GM18505 (cell line): ENCODE measurements at regions not wholly inside any gene's neighbourhood (a gene's known extent, or its start where the extent isn't known, plus 50 kb on each side); places are given as distances from the start of the nearest gene placed in this dataset.
"Not testable (repeated sequence)": the region's sequence is repeated elsewhere in the genome, so short reads cannot be mapped to it uniquely, and the experiment has no call there.

ENCODE experiments used
- ATAC-seq: cut with Tn5 transposase; IDR thresholded peaks from one replicate; pipeline ENCODE4 v1.9.1; 2021; ENCODE audit not compliant: unreplicated experiment
- POLR2A ChIP-seq: IDR thresholded peaks from 4 replicates; pipeline ENCODE4 v1.6.1; 2011; ENCODE audit warnings: borderline replicate concordance; ENCODE audit not compliant: insufficient read depth, insufficient read length; ENCODE audit errors: extremely low read depth

- TF ChIP-seq POLR2A: no peak
- ATAC-seq: no peak
Measured at GRCh38 chr4:132737344-132737743, 411.8 kb upstream of the PCDH10 start.

GRCh38 chr4:132759199-132759780 is 389.8 kb upstream of the PCDH10 start:
- TF ChIP-seq POLR2A: no peak
- ATAC-seq: no peak

- no peak for ATAC-seq
Measured at GRCh38 chr4:132763465-132763864, 385.6 kb upstream of the PCDH10 start.

GRCh38 chr4:132767901-132768300 is 381.2 kb upstream of the PCDH10 start:
- no peak for ATAC-seq
- no peak for TF ChIP-seq POLR2A

More at GRCh38 chr4:132763465-132763864, 385.6 kb upstream of the PCDH10 start:
- TF ChIP-seq POLR2A: no peak

GRCh38 chr4:132770776-132771175 is 378.3 kb upstream of the PCDH10 start:
- ATAC-seq: no peak
- TF ChIP-seq POLR2A: no peak

GRCh38 chr4:132792310-132792709 is 356.8 kb upstream of the PCDH10 start:
- no peak for TF ChIP-seq POLR2A
- ATAC-seq: no peak

- ATAC-seq: no peak
- TF ChIP-seq POLR2A: no peak
Measured at GRCh38 chr4:132797856-132798255, 351.2 kb upstream of the PCDH10 start.

- ATAC-seq: no peak
- TF ChIP-seq POLR2A: no peak
Measured at GRCh38 chr4:132809298-132810032, 339.6 kb upstream of the PCDH10 start.

- ATAC-seq: not testable (repeated sequence)
Measured at GRCh38 chr4:132813061-132813460, 336.0 kb upstream of the PCDH10 start.

- ATAC-seq: no peak
- TF ChIP-seq POLR2A: no peak
Measured at GRCh38 chr4:132818091-132818490, 331.0 kb upstream of the PCDH10 start.

- no peak for TF ChIP-seq POLR2A
Measured at GRCh38 chr4:132823419-132823818, 325.7 kb upstream of the PCDH10 start.

GRCh38 chr4:132824761-132825160 is 324.3 kb upstream of the PCDH10 start:
- ATAC-seq: no peak
- no peak for TF ChIP-seq POLR2A

More at GRCh38 chr4:132823419-132823818, 325.7 kb upstream of the PCDH10 start:
- no peak for ATAC-seq

GRCh38 chr4:132827522-132827921 is 321.6 kb upstream of the PCDH10 start:
- ATAC-seq: peak; percentile 69
- no peak for TF ChIP-seq POLR2A

GRCh38 chr4:132838244-132838643 is 310.9 kb upstream of the PCDH10 start:
- no peak for ATAC-seq
- TF ChIP-seq POLR2A: no peak
